Fibroblast of skin of right quadriceps (primary cell): ENCODE measurements at regions not wholly inside any gene's neighbourhood (a gene's known extent, or its start where the extent isn't known, plus 50 kb on each side); places are given as distances from the start of the nearest gene placed in this dataset.
"Not testable (repeated sequence)": the region's sequence is repeated elsewhere in the genome, so short reads cannot be mapped to it uniquely, and the experiment has no call there.

Source experiments
- DNase-seq: peaks from one replicate; pipeline ENCODE4 v3.0.0-alpha.2; 2013

- DNase-seq: not testable (repeated sequence)
These were observed 243.5 kb downstream of the FOXD4L6 start for GRCh38 chr9:40884902-40885490.

- no peak for DNase-seq
These were observed 244.2 kb downstream of the FOXD4L6 start for GRCh38 chr9:40884072-40884901.

GRCh38 chr9:40883423-40884071 lies 244.9 kb downstream of the FOXD4L6 start:
- not testable (repeated sequence) for DNase-seq

GRCh38 chr9:40873753-40874295 lies 254.7 kb downstream of the FOXD4L6 start:
- DNase-seq: not testable (repeated sequence)

GRCh38 chr9:40868437-40868836 lies 260.0 kb downstream of the FOXD4L6 start:
- DNase-seq: not testable (repeated sequence)
